ENCODE measurements at regions not wholly inside any gene's neighbourhood (a gene's known extent, or its start where the extent isn't known, plus 50 kb on each side); places are given as distances from the start of the nearest gene placed in this dataset.

GRCh38 chr20:55584964-55585363, 420.4 kb downstream of the CBLN4 start:
- TF ChIP-seq RAD21 (IDR thresholded peaks at IDR 0.05; ENCODE audit: low read depth): no peak
- no peak for TF ChIP-seq TCF12 (IDR thresholded peaks at IDR 0.05; ENCODE audit: low read depth)
- TF ChIP-seq FOXM1 (IDR thresholded peaks at IDR 0.05; ENCODE audit: borderline replicate concordance, low read depth): no peak
- TF ChIP-seq EP300 (IDR thresholded peaks at IDR 0.05; ENCODE audit: borderline replicate concordance): no peak
- TF ChIP-seq TAF1 (IDR thresholded peaks at IDR 0.05; ENCODE audit: low read depth): no peak
- TF ChIP-seq CREB1 (IDR thresholded peaks at IDR 0.05; ENCODE audit: low read depth): no peak
- TF ChIP-seq YY1 (IDR thresholded peaks at IDR 0.05; ENCODE audit: low read depth): no peak
- TF ChIP-seq TEAD4 (IDR thresholded peaks at IDR 0.05): no peak
- no peak for TF ChIP-seq CEBPB (IDR thresholded peaks at IDR 0.05)
- no peak for TF ChIP-seq USF1 (IDR thresholded peaks at IDR 0.05)
- TF ChIP-seq EGR1 (IDR thresholded peaks at IDR 0.05): no peak
